GM12872 (cell line): ENCODE measurements at regions not wholly inside any gene's neighbourhood (a gene's known extent, or its start where the extent isn't known, plus 50 kb on each side); places are given as distances from the start of the nearest gene placed in this dataset.

Experiments used
- TF ChIP-seq, protein P1 (sequence below): IDR thresholded peaks from 3 replicates; pipeline ENCODE4 v1.5.1; 2011; ENCODE audit warnings: low read depth, mild to moderate bottlenecking, low read length, moderate library complexity; ENCODE audit not compliant: insufficient read depth

DNA sequence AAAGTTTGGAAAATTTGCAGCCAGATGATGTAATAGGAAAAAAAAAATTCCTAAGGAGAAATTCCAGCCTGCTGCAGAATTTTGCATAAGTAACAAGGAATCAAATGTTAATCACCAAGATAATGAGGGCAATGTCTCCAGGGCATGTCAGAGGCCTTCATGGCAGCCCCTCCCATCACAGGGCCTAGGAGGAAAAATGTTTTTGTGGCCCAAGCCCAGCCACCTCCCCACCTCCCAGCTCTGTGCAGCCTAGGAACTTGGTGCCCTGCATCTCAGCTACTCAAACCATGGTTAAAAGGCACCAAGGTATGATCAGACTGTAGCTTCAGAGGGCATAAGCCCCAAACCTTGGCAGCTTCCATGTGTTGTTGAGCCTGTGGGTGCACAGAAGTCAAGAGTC lies 704.7 kb upstream of the ROBO1 start:
- TF ChIP-seq, protein P1, sequence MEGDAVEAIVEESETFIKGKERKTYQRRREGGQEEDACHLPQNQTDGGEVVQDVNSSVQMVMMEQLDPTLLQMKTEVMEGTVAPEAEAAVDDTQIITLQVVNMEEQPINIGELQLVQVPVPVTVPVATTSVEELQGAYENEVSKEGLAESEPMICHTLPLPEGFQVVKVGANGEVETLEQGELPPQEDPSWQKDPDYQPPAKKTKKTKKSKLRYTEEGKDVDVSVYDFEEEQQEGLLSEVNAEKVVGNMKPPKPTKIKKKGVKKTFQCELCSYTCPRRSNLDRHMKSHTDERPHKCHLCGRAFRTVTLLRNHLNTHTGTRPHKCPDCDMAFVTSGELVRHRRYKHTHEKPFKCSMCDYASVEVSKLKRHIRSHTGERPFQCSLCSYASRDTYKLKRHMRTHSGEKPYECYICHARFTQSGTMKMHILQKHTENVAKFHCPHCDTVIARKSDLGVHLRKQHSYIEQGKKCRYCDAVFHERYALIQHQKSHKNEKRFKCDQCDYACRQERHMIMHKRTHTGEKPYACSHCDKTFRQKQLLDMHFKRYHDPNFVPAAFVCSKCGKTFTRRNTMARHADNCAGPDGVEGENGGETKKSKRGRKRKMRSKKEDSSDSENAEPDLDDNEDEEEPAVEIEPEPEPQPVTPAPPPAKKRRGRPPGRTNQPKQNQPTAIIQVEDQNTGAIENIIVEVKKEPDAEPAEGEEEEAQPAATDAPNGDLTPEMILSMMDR: no peak

- TF ChIP-seq, protein P1: no peak
Observed at GRCh38 chr3:80470433-80470832, 702.6 kb upstream of the ROBO1 start.

DNA sequence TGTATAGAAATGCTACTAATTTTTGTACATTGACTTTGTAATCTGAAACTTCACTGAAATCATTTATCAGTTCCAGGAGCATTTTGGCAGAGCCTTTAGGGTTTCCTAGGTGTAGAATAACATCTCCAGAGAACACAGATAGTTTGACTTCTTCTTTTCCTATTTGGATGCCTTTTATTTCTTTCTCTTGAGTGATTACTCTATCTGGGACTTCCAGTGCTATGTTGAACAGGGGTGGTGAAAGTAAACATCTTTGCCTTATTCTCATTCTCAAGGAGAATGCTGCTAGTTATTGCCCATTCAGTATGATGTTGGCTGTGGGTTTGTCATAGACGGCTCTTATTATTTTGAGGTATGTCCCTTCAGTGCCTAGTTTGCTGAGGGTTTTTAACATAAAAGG lies 697.9 kb upstream of the ROBO1 start:
- TF ChIP-seq, protein P1: no peak

- TF ChIP-seq, protein P1: no peak
Observed at GRCh38 chr3:80451393-80451792, 683.6 kb upstream of the ROBO1 start.

GRCh38 chr3:80445641-80446040 lies 677.8 kb upstream of the ROBO1 start:
- TF ChIP-seq, protein P1: no peak

DNA sequence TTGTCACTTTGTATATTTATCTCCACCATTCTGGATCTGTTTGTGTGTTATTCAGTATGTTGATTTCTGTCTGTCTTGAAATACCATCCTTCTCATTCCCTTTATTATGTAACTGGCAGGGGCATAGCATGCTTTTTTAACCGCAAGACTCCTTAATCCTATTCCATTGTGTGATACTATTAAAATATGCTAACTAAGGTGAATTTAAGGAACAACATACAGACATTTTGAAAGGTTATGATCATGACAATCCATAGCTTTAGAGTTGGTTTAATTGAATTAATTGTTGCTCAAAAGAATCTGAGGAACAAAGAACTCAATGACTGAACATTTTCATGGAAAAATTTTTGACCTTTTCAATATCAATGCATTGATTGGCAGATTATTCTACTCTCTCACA lies 677.3 kb upstream of the ROBO1 start:
- TF ChIP-seq, protein P1: no peak

GRCh38 chr3:80439490-80439889 lies 671.7 kb upstream of the ROBO1 start:
- TF ChIP-seq, protein P1: no peak

DNA sequence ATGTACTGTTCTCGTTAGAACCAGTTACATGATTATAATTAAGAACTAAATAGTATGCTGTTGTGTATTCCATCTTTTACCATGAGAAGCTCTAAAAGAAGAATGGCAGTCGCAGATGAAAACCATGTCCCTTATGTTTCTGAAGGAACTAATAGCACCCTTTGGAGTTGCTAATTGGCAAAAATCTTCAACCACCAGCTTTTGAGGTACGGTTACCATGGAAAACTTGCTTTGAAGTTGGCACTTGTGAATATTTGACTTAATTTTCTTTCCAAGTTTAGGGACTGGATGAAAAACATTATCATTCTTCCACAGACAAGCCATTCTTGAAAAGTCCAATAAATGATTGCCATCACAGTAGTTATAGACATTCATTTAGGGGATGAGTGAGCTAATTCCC lies 666.6 kb upstream of the ROBO1 start:
- TF ChIP-seq, protein P1: no peak
